ENCODE measurements at regions not wholly inside any gene's neighbourhood (a gene's known extent, or its start where the extent isn't known, plus 50 kb on each side); places are given as distances from the start of the nearest gene placed in this dataset.

GRCh38 chrX:14361435-14361834 is 167.9 kb upstream of the GLRA2 start:
- H3K27me3 ChIP-seq (replicated peaks in 1 of 2; ENCODE audit: control insufficient read depth in 2 of 2, insufficient read depth in 2 of 2, low read length in 1 of 2) = no peaks in the 10 kb centered on the region
- FAIRE-seq = no peak
- no peak for DNase-seq (ENCODE audit: low read depth, low spot score)
- no peaks in the 10 kb centered on the region for H3K9me3 ChIP-seq (replicated peaks; ENCODE audit: control insufficient read depth, insufficient read depth, low read length)
- H3K9ac ChIP-seq (ENCODE audit: control insufficient read depth, insufficient read depth, low read length) = no peak overlapping the region
- H3K79me2 ChIP-seq (ENCODE audit: control insufficient read depth, insufficient read depth, low read length) = no peaks in the 10 kb centered on the region
- SMC1A ChIA-PET (ENCODE audit: uncharacterized antibody, unreplicated experiment) = no interaction called here
- TF ChIP-seq RELA (IDR thresholded peaks at IDR 0.05; ENCODE audit: borderline replicate concordance, partially characterized antibody) = no peak
- no peak for TF ChIP-seq CREM (IDR thresholded peaks at IDR 0.05; ENCODE audit: low read depth)
- TF ChIP-seq MEF2A (IDR thresholded peaks at IDR 0.05; ENCODE audit: insufficient read depth, low read depth, low read length) = no peak
- TF ChIP-seq GATAD2B (conservative IDR thresholded peaks at IDR 0.05; ENCODE audit: low read depth) = no peak
- no peak for TF ChIP-seq LARP7 (IDR thresholded peaks at IDR 0.05)
- TF ChIP-seq BCL11A (IDR thresholded peaks at IDR 0.05; ENCODE audit: low read depth, low read length) = no peak
- no peak for TF ChIP-seq NBN (IDR thresholded peaks at IDR 0.05)
- no peak for TF ChIP-seq PML (IDR thresholded peaks at IDR 0.05; ENCODE audit: low read length)
- no peak for TF ChIP-seq MYC (IDR thresholded peaks at IDR 0.05; ENCODE audit: insufficient read depth, insufficient read length, insufficient replicate concordance, low read length, severe bottlenecking)
- TF ChIP-seq RELB (IDR thresholded peaks at IDR 0.05; ENCODE audit: low read depth) = no peak
- no peak for TF ChIP-seq CREB1 (IDR thresholded peaks at IDR 0.05; ENCODE audit: low read depth)
- TF ChIP-seq HSF1 (IDR thresholded peaks at IDR 0.05; ENCODE audit: low read depth, low read length) = no peak
- CTCF ChIA-PET = no interaction called here
- no TSS peak for BruUV-seq (replicated peaks)
- H3K36me3 ChIP-seq (ENCODE audit: control insufficient read depth in 2 of 2, insufficient read depth in 2 of 2, low read length in 1 of 2) = no peaks in the 10 kb centered on the region
- no peak overlapping the region for H3K27ac ChIP-seq (ENCODE audit: control insufficient read depth, insufficient read depth)
- H3K4me2 ChIP-seq (ENCODE audit: control insufficient read depth, insufficient read depth) = no peak overlapping the region
- RAD21 ChIA-PET (ENCODE audit: unreplicated experiment) = no interaction called here
- POLR2A ChIA-PET = no interaction called here
- no peaks in the 10 kb centered on the region for H4K20me1 ChIP-seq (ENCODE audit: control insufficient read depth, insufficient read depth)
- H3K4me1 ChIP-seq (ENCODE audit: control insufficient read depth, insufficient read depth, low read length) = no peaks in the 10 kb centered on the region
- H3K4me3 ChIP-seq = no peak overlapping the region
- no peak overlapping the region for H2AFZ ChIP-seq (ENCODE audit: control insufficient read depth, low read depth, low read length)
- ATAC-seq = no peak
- intact Hi-C loops (cut with micrococcal nuclease; ENCODE audit: unreplicated experiment) = no loop called here
- in situ Hi-C loops (cut with MboI) = no loop called here
- WGBS (ENCODE audit: insufficient coverage, insufficient replicate concordance, low lambda C conversion rate, missing lambda C conversion rate) = 13% methylated on average over 2 of the region's 2 CpGs

Data from GM12878 (cell line).